Heart right ventricle (tissue), 16 donors: ENCODE measurements at regions not wholly inside any gene's neighbourhood (a gene's known extent, or its start where the extent isn't known, plus 50 kb on each side); places are given as distances from the start of the nearest gene placed in this dataset.

Experiments
- ATAC-seq, 8 donors: fragments of 200-7000 bp; cut with Tn5 transposase; one replicate each; pipeline ENCODE4 v1.9.1; 2020; ENCODE audit warnings: mild to moderate bottlenecking in 8 of 8, moderate library complexity in 8 of 8, moderate number of reproducible peaks in 1 of 8
- DNase-seq, 2 donors: peaks; one replicate each; pipeline ENCODE4 v3.0.0-alpha.2; 2020
- H3K27ac ChIP-seq, 10 donors: fragments of 200-600 bp; sonication (generic) in 2 of 10; one replicate each; pipeline versions ENCODE4 v1.5.0 to v1.8.0; 2020 to 2022; ENCODE audit warnings: mild to moderate bottlenecking in 3 of 10
- H3K27me3 ChIP-seq, 7 donors: fragments of 200-600 bp; one replicate each; pipeline ENCODE4 v1.8.0; 2021 to 2022; ENCODE audit warnings: mild to moderate bottlenecking in 2 of 7
- H3K36me3 ChIP-seq, 9 donors: fragments of 200-600 bp; sonication (generic) in 1 of 9; one replicate each; pipeline versions ENCODE4 v1.5.0 to v1.8.0; 2020 to 2022; ENCODE audit warnings: mild to moderate bottlenecking in 2 of 9
- H3K4me1 ChIP-seq, 9 donors: fragments of 200-600 bp; sonication (generic) in 1 of 9; one replicate each; pipeline versions ENCODE4 v1.5.0 to v1.8.0; 2020 to 2022; ENCODE audit warnings: mild to moderate bottlenecking in 4 of 9
- H3K4me3 ChIP-seq, 10 donors: fragments of 200-600 bp; sonication (generic) in 2 of 10; one replicate each; pipeline versions ENCODE4 v1.5.0 to v1.8.0; 2020 to 2022; ENCODE audit warnings: mild to moderate bottlenecking in 7 of 10, moderate library complexity in 2 of 10
- H3K9me3 ChIP-seq, 11 donors: fragments of 200-600 bp in 10 of 11; sonication (generic) in 2 of 11; one replicate each; pipeline versions ENCODE4 v1.5.0 to v1.8.0; 2013 to 2022; ENCODE audit warnings: mild to moderate bottlenecking in 2 of 11, control low read depth in 1 of 11, moderate library complexity in 1 of 11
- CTCF ChIP-seq, 9 donors: fragments of 200-600 bp; sonication (generic) in 2 of 9; IDR thresholded peaks; one replicate each; pipeline versions ENCODE4 v1.5.0 to v1.8.0; 2021 to 2022; ENCODE audit warnings: antibody characterized with exemption in 9 of 9, mild to moderate bottlenecking in 5 of 9, moderate library complexity in 1 of 9
- WGBS, 2 donors: extraction: QIAGEN DNeasy Blood & Tissue Kit; methylation state at CpG; one replicate each; pipeline ENCODE4 v1.1.7; 2013; ENCODE audit warnings: inconsistent platforms in 1 of 2; 5-methylcytosine and 5-hydroxymethylcytosine counted together
- intact Hi-C, 10 donors: fragments of 100-400 bp; cut with DNase I; formaldehyde crosslinking; loops; one replicate each; pipeline versions ENCODE4 v1.11.1 to v1.14.2; 2022
- donor health status: Arrhythmogenic right ventricular cardiomyopathy.
- donor health status: ischemic (EF 13 %, LVEDD 7.1; RV severe dilation, severe dysfunction).
- donor health status: healthy with polysubstance abuse.
- donor health status: DM: no; HTN: yes; CAD: no.
- donor health status: DM: no; HTN: no; CAD: no.
- donor health status: ischemic (EF 25% LVEDD 6.9; RV normal size, moderate dysfunction).
- donor health status: ischemic (EF 25% LVEDD 5.7; RV mildly dilated, moderate dysfunction).
- donor health status: healthy.
- donor health status: DM: yes; HTN: yes; CAD: no.
- donor health status: Ischemic cardiomyopathy.
- donor health status: ischemic (EF 35%, LVEDD 5.7; RV mildly dilated, moderate dysfunction).
- donor health status: nonischemic (EF 11% LVEDD 7.7; RV severe dilation, severe dysfunction).
- donor health status: DM: yes; HTN: yes; CAD: no.
- donor health status: PGD.
- donor health status: ischemic (EF 29% LVEDD 5.4; RV normal size, mild dysfunction).
- donor health status: nonischemic (EF 23%, LVEDD 6.1; RV moderate dilation, normal function).

GRCh38 chr1:118244194-118244593 lies 59.2 kb upstream of the SPAG17 start:
- Histone ChIP-seq H3K27ac (no peak overlapping the region), H3K9me3 (peaks cover 0 to 6% (median 0%) of the 10 kb centered on the region in 11 donors), H3K27me3 (no peaks in the 10 kb centered on the region), H3K36me3 (no peaks in the 10 kb centered on the region), H3K4me1 (no peaks in the 10 kb centered on the region), H3K4me3 (no peak overlapping the region)
- ATAC-seq (no peak), DNase-seq (no peak)
- intact Hi-C loops: no loop called here
- WGBS, 2 donors: 24 to 28% methylated on average over 4 of the region's 4 CpGs
- TF ChIP-seq CTCF (IDR thresholded peaks at IDR 0.05): no peak

- no peak for ATAC-seq
- peaks cover 0 to 15% (median 0%) of the 10 kb centered on the region in 11 donors for H3K9me3 ChIP-seq
- H3K36me3 ChIP-seq: no peaks in the 10 kb centered on the region
- WGBS, 2 donors: 77 to 83% methylated on average over 4 of the region's 4 CpGs
- no peaks in the 10 kb centered on the region for H3K4me1 ChIP-seq
- no peak for DNase-seq
- intact Hi-C loops: no loop called here
- no peaks in the 10 kb centered on the region for H3K27me3 ChIP-seq
- H3K4me3 ChIP-seq: no peak overlapping the region
- H3K27ac ChIP-seq: no peak overlapping the region
- no peak for TF ChIP-seq CTCF (IDR thresholded peaks at IDR 0.05)
Measured at GRCh38 chr1:118243269-118243668, 58.2 kb upstream of the SPAG17 start.
